A673 (cell line): ENCODE measurements at regions not wholly inside any gene's neighbourhood (a gene's known extent, or its start where the extent isn't known, plus 50 kb on each side); places are given as distances from the start of the nearest gene placed in this dataset.

Experiments
- BruUV-seq: library from RNA; stranded (reverse); fragments of 400-500 nt; replicated peaks from 2 replicates; lab custom pipeline; 2021; lab: Mats Ljungman, UMichigan
- CTCF ChIA-PET: fragments of 300-600 bp; sonication (Branson Sonifier 250); formaldehyde crosslinking; loops from one replicate; lab custom pipeline; 2022; ENCODE audit warnings: antibody characterized with exemption; lab: Charles Lee
- POLR2A ChIA-PET: fragments of 300-600 bp; sonication (Branson Sonifier 250); formaldehyde crosslinking; loops from one replicate; lab custom pipeline; 2022; ENCODE audit warnings: antibody characterized with exemption; ENCODE audit not compliant: low non-redundant PET; lab: Charles Lee
- DNase-seq: peaks from one replicate; pipeline ENCODE4 v3.0.0-alpha.2; 2015; ENCODE audit warnings: low spot score
- H3K27ac ChIP-seq: fragments of 200-600 bp; sonication (generic); 2 replicates; pipeline ENCODE4 v1.5.1; 2016; ENCODE audit warnings: mixed run types, low read depth, mild to moderate bottlenecking, mixed read lengths, antibody characterized with exemption, low read length; ENCODE audit not compliant: poor library complexity, severe bottlenecking
- H3K27me3 ChIP-seq: fragments of 200-600 bp; sonication (generic); replicated peaks from 2 replicates; pipeline ENCODE4 v1.6.1; 2017; ENCODE audit warnings: mixed run types, low read depth, mild to moderate bottlenecking, mixed read lengths, antibody characterized with exemption, low read length; ENCODE audit not compliant: insufficient read depth, poor library complexity
- H3K36me3 ChIP-seq: fragments of 200-600 bp; sonication (generic); 2 replicates; pipeline ENCODE4 v1.6.1; 2016; ENCODE audit warnings: mixed run types, mild to moderate bottlenecking, mixed read lengths, antibody characterized with exemption, low read length; ENCODE audit not compliant: insufficient read depth, poor library complexity, severe bottlenecking
- H3K4me1 ChIP-seq: fragments of 200-600 bp; sonication (generic); 2 replicates; pipeline ENCODE4 v1.6.1; 2017; ENCODE audit warnings: mixed run types, mild to moderate bottlenecking, mixed read lengths, antibody characterized with exemption, low read length; ENCODE audit not compliant: insufficient read depth, poor library complexity, severe bottlenecking
- H3K4me3 ChIP-seq: fragments of 200-600 bp; sonication (generic); 2 replicates; pipeline ENCODE4 v1.5.1; 2016; ENCODE audit warnings: low read depth, mixed run types, mild to moderate bottlenecking, mixed read lengths, low read length; ENCODE audit not compliant: poor library complexity, severe bottlenecking
- H3K9me3 ChIP-seq: fragments of 200-600 bp; sonication (generic); 2 replicates; pipeline ENCODE4 v1.6.1; 2016; ENCODE audit warnings: mixed run types, low read depth, mild to moderate bottlenecking, mixed read lengths, antibody characterized with exemption, low read length; ENCODE audit not compliant: poor library complexity, severe bottlenecking
- EZH2 ChIP-seq: fragments of 200-600 bp; sonication (generic); IDR thresholded peaks from 2 replicates; pipeline ENCODE4 v1.6.1; 2017; ENCODE audit warnings: borderline replicate concordance, low read depth, mild to moderate bottlenecking, mixed read lengths, antibody characterized with exemption, low read length; ENCODE audit not compliant: poor library complexity, severe bottlenecking
- intact Hi-C: fragments of 100-400 bp; cut with micrococcal nuclease; formaldehyde crosslinking; loops from one replicate; pipeline ENCODE4 v1.10.0; 2022; ENCODE audit not compliant: unreplicated experiment
- TF ChIP-seq, protein P1 (sequence below): fragments of 300-800, 200-600 bp; sonication (generic); conservative IDR thresholded peaks from 2 replicates; pipeline ENCODE4 v1.5.1; 2017; ENCODE audit warnings: low read depth, mild to moderate bottlenecking, antibody characterized with exemption, low read length, moderate library complexity, mixed read lengths

DNA sequence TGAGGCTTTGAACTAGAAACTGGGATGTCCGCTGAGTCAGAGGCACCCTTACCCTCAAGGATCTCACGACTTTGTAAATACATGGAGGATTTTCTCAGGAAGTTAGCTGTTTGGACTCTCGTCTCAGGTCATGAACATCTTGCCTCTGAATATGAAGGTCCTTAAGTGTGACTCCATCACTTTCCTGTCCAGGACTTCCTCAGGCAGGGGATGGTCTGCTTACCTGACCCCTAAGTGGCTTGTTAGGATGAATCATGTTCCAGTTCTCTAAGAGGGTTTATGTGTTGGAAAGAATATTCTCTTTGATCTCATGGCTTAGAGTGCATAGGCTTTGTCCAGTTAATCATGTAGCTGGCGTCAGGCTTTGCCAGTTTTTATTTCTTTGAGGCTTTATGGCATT, 511.7 kb upstream of the KLF4 start:
- Histone ChIP-seq H3K27ac (no peak overlapping the region), H3K36me3 (no peaks in the 10 kb centered on the region), H3K27me3 (no peaks in the 10 kb centered on the region), H3K9me3 (peaks cover 7% of the 10 kb centered on the region), H3K4me1 (no peaks in the 10 kb centered on the region), H3K4me3 (no peak overlapping the region)
- no peak for DNase-seq
- POLR2A ChIA-PET = no interaction called here
- no peak for TF ChIP-seq EZH2
- TF ChIP-seq, protein P1, sequence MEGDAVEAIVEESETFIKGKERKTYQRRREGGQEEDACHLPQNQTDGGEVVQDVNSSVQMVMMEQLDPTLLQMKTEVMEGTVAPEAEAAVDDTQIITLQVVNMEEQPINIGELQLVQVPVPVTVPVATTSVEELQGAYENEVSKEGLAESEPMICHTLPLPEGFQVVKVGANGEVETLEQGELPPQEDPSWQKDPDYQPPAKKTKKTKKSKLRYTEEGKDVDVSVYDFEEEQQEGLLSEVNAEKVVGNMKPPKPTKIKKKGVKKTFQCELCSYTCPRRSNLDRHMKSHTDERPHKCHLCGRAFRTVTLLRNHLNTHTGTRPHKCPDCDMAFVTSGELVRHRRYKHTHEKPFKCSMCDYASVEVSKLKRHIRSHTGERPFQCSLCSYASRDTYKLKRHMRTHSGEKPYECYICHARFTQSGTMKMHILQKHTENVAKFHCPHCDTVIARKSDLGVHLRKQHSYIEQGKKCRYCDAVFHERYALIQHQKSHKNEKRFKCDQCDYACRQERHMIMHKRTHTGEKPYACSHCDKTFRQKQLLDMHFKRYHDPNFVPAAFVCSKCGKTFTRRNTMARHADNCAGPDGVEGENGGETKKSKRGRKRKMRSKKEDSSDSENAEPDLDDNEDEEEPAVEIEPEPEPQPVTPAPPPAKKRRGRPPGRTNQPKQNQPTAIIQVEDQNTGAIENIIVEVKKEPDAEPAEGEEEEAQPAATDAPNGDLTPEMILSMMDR = no peak
- BruUV-seq = no TSS peak
- CTCF ChIA-PET = no interaction called here
- intact Hi-C loops = no loop called here

DNA sequence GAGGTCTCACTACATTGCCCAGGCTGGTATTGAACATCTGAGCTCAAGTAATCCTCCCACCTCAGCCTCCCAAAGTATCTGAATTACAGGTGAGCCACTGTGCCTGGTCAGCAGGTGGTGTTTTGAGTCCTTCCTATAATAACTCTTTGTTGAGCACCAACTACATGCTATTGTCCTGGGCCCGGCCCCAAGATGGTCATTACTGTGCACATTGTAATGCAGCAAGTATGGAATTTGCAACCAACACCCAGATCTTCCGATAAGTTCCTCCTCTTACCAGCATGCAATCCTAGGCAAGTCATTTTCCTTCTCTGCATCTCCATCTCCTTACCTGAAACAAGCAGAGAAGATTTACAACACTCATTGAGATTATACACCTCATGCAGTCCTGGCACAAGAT, 510.3 kb upstream of the KLF4 start:
- H3K4me1 ChIP-seq = no peaks in the 10 kb centered on the region
- peaks cover 7% of the 10 kb centered on the region for H3K9me3 ChIP-seq
- no peak for TF ChIP-seq EZH2
- TF ChIP-seq, protein P1 = no peak
- POLR2A ChIA-PET = no interaction called here
- no peak overlapping the region for H3K27ac ChIP-seq
- BruUV-seq = no TSS peak
- H3K36me3 ChIP-seq = no peaks in the 10 kb centered on the region
- H3K27me3 ChIP-seq = no peaks in the 10 kb centered on the region
- no peak for DNase-seq
- no peak overlapping the region for H3K4me3 ChIP-seq
- intact Hi-C loops = no loop called here
- CTCF ChIA-PET = no interaction called here

DNA sequence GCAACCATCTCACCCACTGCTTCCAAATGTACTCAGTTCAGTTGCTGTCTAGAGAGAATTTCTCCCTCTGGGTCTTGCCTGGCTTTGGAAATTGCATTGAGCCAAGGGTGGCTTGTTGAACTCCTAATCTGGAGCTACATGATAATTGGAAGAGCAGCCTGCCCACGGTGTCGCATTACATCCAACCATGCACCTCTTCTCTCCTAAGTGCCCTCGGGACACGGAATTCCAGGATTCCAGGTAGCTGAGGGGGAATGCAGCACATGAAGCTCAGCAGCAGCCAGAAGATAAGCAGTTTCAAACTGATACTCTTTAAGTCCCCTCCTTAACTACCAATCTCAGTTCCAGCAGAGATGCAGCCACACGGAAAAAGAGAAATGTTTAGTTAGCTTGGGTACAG, 509.4 kb upstream of the KLF4 start:
- Histone ChIP-seq H3K4me1 (no peaks in the 10 kb centered on the region), H3K27ac (no peak overlapping the region), H3K4me3 (no peak overlapping the region), H3K36me3 (no peaks in the 10 kb centered on the region), H3K27me3 (no peaks in the 10 kb centered on the region), H3K9me3 (peaks cover 7% of the 10 kb centered on the region)
- DNase-seq = no peak
- TF ChIP-seq, protein P1 = no peak
- no peak for TF ChIP-seq EZH2
- ChIA-PET CTCF (no interaction called here), POLR2A (no interaction called here)
- intact Hi-C loops = no loop called here
- BruUV-seq = no TSS peak
